SW480 (cell line): ENCODE measurements at regions not wholly inside any gene's neighbourhood (a gene's known extent, or its start where the extent isn't known, plus 50 kb on each side); places are given as distances from the start of the nearest gene placed in this dataset.
"Not testable (repeated sequence)": the region's sequence is repeated elsewhere in the genome, so short reads cannot be mapped to it uniquely, and the experiment has no call there.

Experiments used
- DNase-seq: peaks from one replicate; pipeline ENCODE4 v3.0.0-alpha.2; 2016; ENCODE audit warnings: low spot score

- no peak for DNase-seq
These were observed 290.6 kb upstream of the GRID2 start for GRCh38 chr4:92012899-92013867.

GRCh38 chr4:92014067-92014466, 289.7 kb upstream of the GRID2 start:
- no peak for DNase-seq

- DNase-seq, result no peak
These were observed 282.6 kb upstream of the GRID2 start for GRCh38 chr4:92021203-92021602.

- DNase-seq, result no peak
These were observed 282.0 kb upstream of the GRID2 start for GRCh38 chr4:92021788-92022187.

- DNase-seq, result not testable (repeated sequence)
These were observed 274.9 kb upstream of the GRID2 start for GRCh38 chr4:92028830-92029229.

GRCh38 chr4:92031825-92032224, 271.9 kb upstream of the GRID2 start:
- DNase-seq, result no peak

GRCh38 chr4:92035666-92036065, 268.1 kb upstream of the GRID2 start:
- DNase-seq, result no peak

GRCh38 chr4:92045718-92046117, 258.0 kb upstream of the GRID2 start:
- DNase-seq, result no peak

- DNase-seq, result no peak
These were observed 256.4 kb upstream of the GRID2 start for GRCh38 chr4:92047209-92047875.

GRCh38 chr4:92050875-92051274, 252.9 kb upstream of the GRID2 start:
- no peak for DNase-seq

- no peak for DNase-seq
These were observed 244.2 kb upstream of the GRID2 start for GRCh38 chr4:92059615-92060014.

GRCh38 chr4:92060333-92060732, 243.4 kb upstream of the GRID2 start:
- DNase-seq, result no peak

- DNase-seq, result no peak
These were observed 239.2 kb upstream of the GRID2 start for GRCh38 chr4:92064574-92064973.

- no peak for DNase-seq
These were observed 237.3 kb upstream of the GRID2 start for GRCh38 chr4:92066485-92066884.

GRCh38 chr4:92071587-92071986, 232.2 kb upstream of the GRID2 start:
- DNase-seq, result no peak

GRCh38 chr4:92074839-92075238, 228.9 kb upstream of the GRID2 start:
- DNase-seq, result no peak

- no peak for DNase-seq
These were observed 212.9 kb upstream of the GRID2 start for GRCh38 chr4:92090887-92091286.

- DNase-seq, result no peak
These were observed 212.4 kb upstream of the GRID2 start for GRCh38 chr4:92091335-92091734.

- no peak for DNase-seq
These were observed 203.9 kb upstream of the GRID2 start for GRCh38 chr4:92099861-92100260.

GRCh38 chr4:92100975-92101374, 202.8 kb upstream of the GRID2 start:
- no peak for DNase-seq

GRCh38 chr4:92101737-92102172, 202.0 kb upstream of the GRID2 start:
- DNase-seq, result no peak

- DNase-seq, result no peak
These were observed 199.3 kb upstream of the GRID2 start for GRCh38 chr4:92104506-92104905.

- DNase-seq, result no peak
These were observed 196.9 kb upstream of the GRID2 start for GRCh38 chr4:92106816-92107215.
